IMR-90 (cell line): ENCODE measurements at regions not wholly inside any gene's neighbourhood (a gene's known extent, or its start where the extent isn't known, plus 50 kb on each side); places are given as distances from the start of the nearest gene placed in this dataset.

ENCODE experiments used
- CTCF ChIP-seq: conservative IDR thresholded peaks from 2 replicates; pipeline ENCODE4 v1.5.1; 2012; ENCODE audit warnings: mild to moderate bottlenecking, low read depth, low read length, improper control_type of control experiment
- FOS ChIP-seq: fragments of 150-350 bp; IDR thresholded peaks from 2 replicates; pipeline ENCODE4 v1.6.1; 2016; ENCODE audit warnings: low read depth, low read length
- POLR2A ChIP-seq: IDR thresholded peaks from 2 replicates; pipeline ENCODE4 v1.6.1; 2012; ENCODE audit warnings: mild to moderate bottlenecking, low read depth, low read length
- RAD21 ChIP-seq: IDR thresholded peaks from 2 replicates; pipeline ENCODE4 v1.6.1; 2012; ENCODE audit warnings: low read length, improper control_type of control experiment
- RCOR1 ChIP-seq: IDR thresholded peaks from 2 replicates; pipeline ENCODE4 v1.6.1; 2012; ENCODE audit warnings: mild to moderate bottlenecking, low read length, improper control_type of control experiment; ENCODE audit not compliant: insufficient replicate concordance

- TF ChIP-seq FOS (no peak), CTCF (no peak), POLR2A (no peak), RAD21 (no peak), RCOR1 (no peak)
Measured at GRCh38 chr5:6547498-6547897, 85.3 kb downstream of the NSUN2 start.
